IPS-NIHi11 (cell line): ENCODE measurements at regions not wholly inside any gene's neighbourhood (a gene's known extent, or its start where the extent isn't known, plus 50 kb on each side); places are given as distances from the start of the nearest gene placed in this dataset.
A peak's percentile ranks its signal among the peaks of the same experiment; 100 is the strongest.

Experiments
- DNase-seq: peaks from one replicate; pipeline ENCODE4 v3.0.0; 2012; ENCODE audit warnings: mixed read lengths, low spot score

DNA sequence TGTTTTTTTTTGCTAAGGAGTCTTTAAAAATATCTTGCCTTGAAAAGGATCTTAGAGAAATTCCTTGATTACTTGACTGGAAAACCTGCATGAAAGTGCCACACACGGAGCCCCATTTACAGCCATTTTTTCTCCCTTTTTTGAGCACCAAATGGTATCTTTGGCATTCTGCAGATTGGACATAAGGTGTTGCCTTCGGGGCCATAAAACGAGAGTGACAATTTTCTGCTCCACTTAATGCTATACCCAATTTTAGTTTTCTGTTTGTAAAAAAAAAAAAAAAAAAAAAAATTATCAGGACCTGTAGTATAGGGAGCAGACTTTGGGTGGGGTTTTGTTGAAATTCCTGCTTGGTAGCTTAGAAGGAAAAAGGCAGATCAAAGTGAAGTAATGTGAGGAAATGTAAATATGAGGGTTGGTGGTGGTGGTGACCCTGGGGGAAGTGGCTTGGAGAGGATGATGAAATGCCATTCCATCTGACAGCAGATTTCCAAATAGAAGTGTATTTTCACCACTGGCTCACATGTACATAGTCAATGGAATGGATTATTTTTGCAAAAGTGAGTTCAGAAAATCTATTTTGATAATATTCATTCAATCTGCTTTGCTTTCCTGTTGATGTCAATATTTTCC lies 212.1 kb upstream of the SOX4 start:
- no peak for DNase-seq

GRCh38 chr6:21382821-21383449 lies 210.6 kb upstream of the SOX4 start:
- no peak for DNase-seq

GRCh38 chr6:21383450-21384085 lies 210.0 kb upstream of the SOX4 start:
- DNase-seq, result no peak

DNA sequence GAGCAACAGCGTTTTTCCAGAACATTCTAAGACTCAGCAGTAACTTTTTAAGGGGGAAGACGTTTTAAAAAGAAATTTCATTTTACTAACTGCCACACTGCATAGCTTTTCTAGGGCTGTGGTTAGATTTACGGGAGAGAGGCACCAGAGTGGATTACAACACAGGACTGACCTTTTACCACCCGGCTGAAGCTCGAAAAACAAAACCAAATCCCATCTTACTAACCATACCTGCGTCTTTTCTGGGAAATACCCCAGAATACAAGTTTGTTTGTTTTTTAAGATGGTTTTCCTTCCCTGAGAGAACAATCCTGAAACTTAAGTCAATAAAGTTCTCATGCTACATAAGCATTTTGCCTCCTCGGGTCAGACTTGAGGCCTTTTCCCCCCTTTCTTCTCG lies 209.3 kb upstream of the SOX4 start:
- DNase-seq, result no peak

DNA sequence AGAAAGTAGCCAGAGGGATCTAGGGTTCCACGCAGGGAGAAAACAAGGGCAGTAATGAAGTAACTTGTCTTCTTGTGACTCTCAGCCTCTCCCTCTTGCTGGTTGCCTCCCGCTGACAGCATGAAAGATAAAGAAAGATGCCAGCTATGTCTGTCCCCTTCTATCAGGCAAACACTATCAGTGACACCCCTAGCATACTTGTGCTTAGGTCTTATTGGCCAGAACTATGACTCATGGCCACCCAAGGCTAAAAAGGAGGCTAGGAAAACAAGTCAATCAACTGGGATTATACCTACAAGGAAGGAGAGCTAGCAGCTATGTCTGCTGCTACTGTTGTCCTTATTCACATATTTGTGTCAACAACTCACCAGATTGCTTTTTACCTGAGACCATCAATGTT lies 206.8 kb upstream of the SOX4 start:
- no peak for DNase-seq

GRCh38 chr6:21390532-21391213 lies 202.9 kb upstream of the SOX4 start:
- DNase-seq, result no peak

DNA sequence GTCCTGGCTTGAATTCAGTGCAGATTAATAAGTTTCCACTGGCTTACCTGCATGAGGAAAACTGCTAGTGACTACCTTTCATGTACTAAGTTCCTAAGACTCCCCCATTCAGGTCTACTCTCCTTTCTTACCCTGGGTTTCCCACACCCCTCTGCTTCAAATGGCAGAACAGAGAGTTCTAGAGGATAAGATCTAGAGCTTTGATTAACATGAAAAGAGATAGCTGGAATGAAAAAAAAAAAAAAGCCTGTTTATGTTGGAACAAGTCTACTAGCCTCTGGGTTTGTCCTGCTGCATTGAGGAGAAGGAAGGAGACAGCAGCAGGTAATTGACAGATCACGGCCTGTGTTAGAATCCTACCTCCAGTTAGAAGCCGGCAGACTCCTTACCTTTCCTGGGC lies 201.4 kb upstream of the SOX4 start:
- DNase-seq, result no peak

DNA sequence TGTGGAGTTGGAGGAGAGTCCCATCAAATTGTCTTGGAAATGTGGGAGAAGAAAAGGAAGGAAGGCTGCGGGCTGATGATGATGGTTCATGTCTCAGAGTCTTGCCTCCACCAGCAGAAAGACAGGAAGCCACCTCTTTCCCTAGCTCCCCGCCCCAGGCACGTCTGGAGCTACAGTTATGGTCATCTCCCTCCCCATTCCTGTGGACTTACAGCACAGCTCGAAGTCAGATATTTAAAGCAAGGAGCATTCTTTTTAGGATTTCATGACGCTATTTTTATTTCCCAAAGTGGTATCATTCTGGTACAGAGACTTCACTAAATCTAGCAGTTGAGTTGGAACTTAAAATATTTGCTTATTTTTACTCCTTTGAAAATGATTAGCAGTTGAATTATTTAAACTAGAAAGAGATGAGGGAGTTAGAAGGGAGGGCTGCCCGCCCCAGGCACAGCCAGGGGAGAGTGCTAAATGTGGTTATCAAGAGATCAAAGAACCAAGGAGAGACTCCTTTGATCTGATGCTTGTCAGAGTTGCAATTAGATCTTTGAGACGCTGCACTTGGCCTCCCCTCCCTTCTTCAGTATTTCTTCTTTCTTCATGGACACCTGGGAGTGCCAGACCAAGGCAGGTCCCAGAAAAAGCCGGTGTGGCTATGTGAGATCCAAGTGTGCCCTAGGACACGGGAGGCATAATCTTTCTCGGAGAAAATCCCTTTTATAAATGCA lies 199.9 kb upstream of the SOX4 start:
- DNase-seq, result no peak

GRCh38 chr6:21395121-21395520 lies 198.4 kb upstream of the SOX4 start:
- no peak for DNase-seq

- DNase-seq, result no peak
Observed at GRCh38 chr6:21396313-21396712, 197.2 kb upstream of the SOX4 start.

DNA sequence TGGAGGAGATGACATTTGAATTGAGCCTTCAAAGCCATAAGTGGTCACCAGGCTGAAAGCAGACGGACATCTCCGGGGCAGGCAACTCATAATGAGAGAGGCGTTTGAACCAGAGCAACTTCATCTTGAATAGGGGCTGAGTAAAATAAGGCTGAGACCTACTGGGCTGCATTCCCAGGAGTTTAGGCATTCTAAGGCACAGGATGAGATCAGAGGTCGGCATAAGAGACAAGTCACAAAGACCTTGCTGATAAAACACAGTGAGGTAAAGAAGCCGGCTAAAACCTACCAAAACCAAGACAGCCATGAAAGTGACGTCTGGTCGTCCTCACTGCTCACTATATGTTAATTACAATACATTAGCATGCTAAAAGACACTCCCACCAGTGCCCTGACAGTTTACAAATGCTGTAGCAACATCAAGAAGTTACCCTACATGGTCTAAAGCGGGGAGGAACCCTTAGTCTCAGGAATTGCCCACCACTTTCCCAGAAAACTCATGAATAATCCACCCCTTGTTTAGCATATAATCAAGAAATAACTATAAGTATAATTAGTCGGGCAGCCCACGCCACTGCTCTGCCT lies 194.7 kb upstream of the SOX4 start:
- no peak for DNase-seq

DNA sequence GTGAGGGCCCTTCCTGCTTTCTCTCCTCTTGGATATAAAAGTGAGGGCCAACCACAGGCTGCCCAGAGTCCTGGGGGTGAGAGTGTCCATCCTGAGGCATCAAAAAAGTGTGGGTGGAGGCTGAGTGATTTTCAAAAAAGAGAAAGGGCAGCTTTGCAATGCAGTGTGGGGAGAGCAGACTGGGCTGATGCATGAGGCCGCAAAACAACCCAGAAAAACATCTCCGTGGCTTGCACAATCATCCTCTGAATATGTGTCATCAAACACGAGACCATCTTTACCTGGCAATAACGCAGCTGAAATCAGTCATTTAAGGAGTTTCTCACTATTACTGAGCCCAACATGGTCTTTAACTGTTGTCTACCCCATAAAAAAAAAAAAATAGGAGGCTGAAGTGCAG lies 191.2 kb upstream of the SOX4 start:
- DNase-seq, result no peak

DNA sequence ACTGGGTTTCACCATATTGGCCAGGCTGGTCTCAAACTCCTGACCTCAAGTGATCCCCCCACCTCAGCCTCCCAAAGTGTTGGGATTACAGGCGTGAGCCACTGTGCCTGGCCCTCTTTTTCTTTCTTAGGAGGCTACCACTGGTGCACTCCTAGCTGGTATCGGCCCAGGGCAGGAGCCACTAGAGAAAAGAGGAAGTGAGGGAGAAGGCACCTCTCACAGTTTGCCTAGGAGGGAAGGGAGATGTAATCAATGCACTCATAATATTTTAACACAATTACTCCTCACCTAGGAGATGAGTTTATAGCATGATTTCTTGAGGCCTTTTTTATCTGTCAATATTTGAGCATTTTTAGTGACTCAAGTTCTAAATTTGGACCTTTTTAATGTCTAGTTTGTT lies 189.0 kb upstream of the SOX4 start:
- no peak for DNase-seq

- DNase-seq, result no peak
Observed at GRCh38 chr6:21406316-21406715, 187.2 kb upstream of the SOX4 start.

GRCh38 chr6:21409231-21409630 lies 184.3 kb upstream of the SOX4 start:
- DNase-seq, result no peak

GRCh38 chr6:21413428-21413827 lies 180.1 kb upstream of the SOX4 start:
- DNase-seq, result no peak

- no peak for DNase-seq
Observed at GRCh38 chr6:21414065-21414464, 179.5 kb upstream of the SOX4 start.

DNA sequence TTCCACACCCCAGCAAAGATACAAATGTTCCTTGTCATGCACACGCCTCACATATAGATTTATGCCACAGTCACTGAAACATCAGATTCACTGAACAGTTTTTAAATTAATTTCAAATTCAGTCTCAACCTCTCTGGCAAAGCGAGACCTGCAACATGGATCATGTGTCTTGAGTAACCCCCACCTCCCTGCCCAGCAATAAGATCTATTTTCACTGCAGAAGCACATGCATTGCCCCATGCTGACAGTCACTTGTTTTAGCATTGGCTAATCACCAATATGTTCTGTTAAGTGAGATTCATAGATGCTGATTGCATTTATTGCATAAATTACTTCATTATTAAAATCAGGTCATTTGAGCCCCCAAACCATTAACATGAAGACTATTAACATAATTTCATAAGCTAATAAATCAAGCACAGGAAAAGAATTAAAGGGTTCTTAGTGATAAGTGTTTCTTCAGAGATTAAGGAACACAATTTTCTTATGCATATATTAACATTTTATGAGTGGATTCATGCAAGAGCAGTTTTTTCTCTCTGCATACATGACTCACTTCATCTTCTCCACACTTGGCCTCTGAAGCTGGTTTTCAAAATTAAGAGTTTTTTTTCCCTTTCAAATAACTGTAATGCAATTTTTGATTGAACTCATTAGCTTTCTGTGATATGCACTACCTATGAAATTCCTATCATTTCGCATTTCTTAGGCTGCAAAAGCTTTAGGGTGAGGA lies 173.2 kb upstream of the SOX4 start:
- DNase-seq, result no peak

DNA sequence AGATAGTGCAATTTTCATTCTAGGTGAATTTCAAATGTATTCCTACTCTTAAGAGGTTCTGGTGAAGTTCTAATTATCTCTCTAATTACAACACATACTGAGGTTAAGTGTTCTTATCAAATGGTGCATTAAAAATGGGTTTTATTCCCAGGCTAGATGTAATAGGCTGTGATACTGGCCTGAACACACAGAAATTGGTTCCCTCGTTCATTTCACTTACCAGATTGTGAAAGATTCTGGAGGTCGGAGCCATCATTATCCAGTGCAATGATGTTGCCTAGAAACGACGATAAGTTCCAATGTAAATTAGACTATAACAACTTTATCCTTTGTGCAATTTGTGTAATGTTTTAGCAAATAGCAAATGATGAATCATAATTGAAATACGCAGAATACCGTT lies 172.6 kb upstream of the SOX4 start:
- DNase-seq, result no peak

GRCh38 chr6:21423106-21423854 lies 170.3 kb upstream of the SOX4 start:
- DNase-seq, result peak; percentile 75
